Smooth muscle cell (in vitro differentiated cells): ENCODE measurements at regions not wholly inside any gene's neighbourhood (a gene's known extent, or its start where the extent isn't known, plus 50 kb on each side); places are given as distances from the start of the nearest gene placed in this dataset.

ENCODE experiments used
- DNase-seq: peaks from one replicate; lab custom pipeline; 2025; ENCODE audit not compliant: unreplicated experiment; lab: John Stamatoyannopoulos, UW
- H2AFZ ChIP-seq: fragments of 200-600 bp; sonication (generic); 2 replicates; pipeline ENCODE4 v1.6.0; 2016; ENCODE audit warnings: antibody characterized with exemption, low read depth, mild to moderate bottlenecking
- H3F3A ChIP-seq: fragments of 200-600 bp; sonication (generic); 2 replicates; pipeline ENCODE4 v1.6.0; 2017; ENCODE audit warnings: antibody characterized with exemption, low read depth
- H3K27ac ChIP-seq: fragments of 200-600 bp; sonication (generic); 2 replicates; pipeline ENCODE4 v1.5.1; 2016; ENCODE audit warnings: low read depth, mild to moderate bottlenecking
- H3K27me3 ChIP-seq: fragments of 200-600 bp; sonication (generic); 2 replicates; pipeline ENCODE4 v1.6.1; 2016; ENCODE audit warnings: low read depth, mild to moderate bottlenecking
- H3K36me3 ChIP-seq: fragments of 200-600 bp; sonication (generic); 2 replicates; pipeline ENCODE4 v1.5.1; 2016; ENCODE audit warnings: low read depth
- H3K4me1 ChIP-seq: fragments of 200-600 bp; sonication (generic); 2 replicates; pipeline ENCODE4 v1.5.1; 2016; ENCODE audit warnings: low read depth
- H3K4me2 ChIP-seq: fragments of 200-600 bp; sonication (generic); 2 replicates; pipeline ENCODE4 v1.6.0; 2016; ENCODE audit warnings: mild to moderate bottlenecking
- H3K4me3 ChIP-seq: fragments of 200-600 bp; sonication (generic); 2 replicates; pipeline ENCODE4 v1.5.1; 2016; ENCODE audit warnings: mild to moderate bottlenecking
- H3K79me2 ChIP-seq: fragments of 200-600 bp; sonication (generic); 2 replicates; pipeline ENCODE4 v1.6.0; 2016; ENCODE audit warnings: low read depth, mild to moderate bottlenecking
- H3K9ac ChIP-seq: fragments of 200-600 bp; sonication (generic); 2 replicates; pipeline ENCODE4 v1.6.0; 2016; ENCODE audit warnings: low read depth
- H3K9me3 ChIP-seq: fragments of 200-600 bp; sonication (generic); replicated peaks from 2 replicates; pipeline ENCODE4 v1.5.1; 2016; ENCODE audit warnings: low read depth
- H4K20me1 ChIP-seq: fragments of 200-600 bp; sonication (generic); 2 replicates; pipeline ENCODE4 v1.6.0; 2016; ENCODE audit warnings: low read depth
- WGBS: methylation state at CpG from one replicate; pipeline ENCODE4 v1.1.7; 2016; ENCODE audit warnings: low lambda C conversion rate; 5-methylcytosine and 5-hydroxymethylcytosine counted together
- TF ChIP-seq, protein P1 (sequence below): fragments of 200-600 bp; sonication (generic); IDR thresholded peaks from 2 replicates; pipeline ENCODE4 v1.5.1; 2017; ENCODE audit warnings: borderline replicate concordance, mild to moderate bottlenecking, antibody characterized with exemption; ENCODE audit not compliant: insufficient read depth, poor library complexity, severe bottlenecking

DNA sequence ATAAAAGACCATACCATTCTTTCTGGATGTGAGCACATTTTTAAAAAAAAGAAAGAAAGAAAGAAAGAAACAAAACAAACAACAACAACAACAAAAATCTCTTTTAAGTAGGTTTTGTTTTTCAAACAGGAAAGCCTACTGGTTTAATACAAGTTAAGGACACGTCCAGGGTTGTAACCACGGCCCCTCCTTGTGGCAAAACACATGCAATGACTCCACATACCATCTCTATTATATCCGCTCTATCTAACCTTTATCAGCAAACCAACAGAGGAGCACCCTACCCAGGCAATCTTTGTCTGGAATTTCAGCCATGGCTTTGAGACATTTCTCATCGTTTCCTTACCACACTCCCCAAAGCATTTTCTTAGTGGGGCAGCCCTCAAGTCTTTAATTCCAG is 360.5 kb upstream of the TMPO start:
- Histone ChIP-seq H3K4me2 (peak overlapping the region; percentile 62), H3K4me1 (peaks cover 18% of the 10 kb centered on the region), H4K20me1 (no peaks in the 10 kb centered on the region), H3K27ac (no peak overlapping the region), H3F3A (no peaks in the 10 kb centered on the region), H3K79me2 (no peaks in the 10 kb centered on the region), H3K4me3 (no peak overlapping the region), H3K9ac (peak overlapping the region; percentile 37), H3K27me3 (no peaks in the 10 kb centered on the region), H3K9me3 (no peaks in the 10 kb centered on the region), H2AFZ (peak overlapping the region; percentile 57), H3K36me3 (no peaks in the 10 kb centered on the region)
- TF ChIP-seq, protein P1, sequence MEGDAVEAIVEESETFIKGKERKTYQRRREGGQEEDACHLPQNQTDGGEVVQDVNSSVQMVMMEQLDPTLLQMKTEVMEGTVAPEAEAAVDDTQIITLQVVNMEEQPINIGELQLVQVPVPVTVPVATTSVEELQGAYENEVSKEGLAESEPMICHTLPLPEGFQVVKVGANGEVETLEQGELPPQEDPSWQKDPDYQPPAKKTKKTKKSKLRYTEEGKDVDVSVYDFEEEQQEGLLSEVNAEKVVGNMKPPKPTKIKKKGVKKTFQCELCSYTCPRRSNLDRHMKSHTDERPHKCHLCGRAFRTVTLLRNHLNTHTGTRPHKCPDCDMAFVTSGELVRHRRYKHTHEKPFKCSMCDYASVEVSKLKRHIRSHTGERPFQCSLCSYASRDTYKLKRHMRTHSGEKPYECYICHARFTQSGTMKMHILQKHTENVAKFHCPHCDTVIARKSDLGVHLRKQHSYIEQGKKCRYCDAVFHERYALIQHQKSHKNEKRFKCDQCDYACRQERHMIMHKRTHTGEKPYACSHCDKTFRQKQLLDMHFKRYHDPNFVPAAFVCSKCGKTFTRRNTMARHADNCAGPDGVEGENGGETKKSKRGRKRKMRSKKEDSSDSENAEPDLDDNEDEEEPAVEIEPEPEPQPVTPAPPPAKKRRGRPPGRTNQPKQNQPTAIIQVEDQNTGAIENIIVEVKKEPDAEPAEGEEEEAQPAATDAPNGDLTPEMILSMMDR, result peak; percentile 37
- WGBS, result 13% methylated on average over 4 of the region's 4 CpGs
- DNase-seq, result no peak

DNA sequence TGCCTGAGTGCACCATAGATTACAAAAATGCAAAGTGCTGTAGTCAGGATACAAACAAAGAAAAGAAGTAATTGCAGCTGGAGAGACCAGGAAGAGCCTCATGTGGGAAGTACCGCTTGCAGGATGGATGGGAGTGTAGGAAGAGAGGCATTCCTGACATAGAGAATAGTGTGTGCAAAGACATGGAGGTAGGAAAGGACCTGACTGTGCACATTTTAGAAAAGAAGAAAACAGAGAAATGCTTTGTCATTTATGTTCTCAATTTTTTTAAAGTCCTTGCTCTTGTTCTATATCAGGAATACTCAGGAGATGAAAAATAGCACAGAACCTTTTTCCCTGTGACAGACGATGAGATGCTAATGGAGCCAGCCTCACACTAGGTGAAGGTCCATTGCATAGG is 358.7 kb upstream of the TMPO start:
- Histone ChIP-seq H4K20me1 (no peaks in the 10 kb centered on the region), H3F3A (no peaks in the 10 kb centered on the region), H3K9ac (no peak overlapping the region), H3K79me2 (no peaks in the 10 kb centered on the region), H3K36me3 (no peaks in the 10 kb centered on the region), H3K4me3 (no peak overlapping the region), H3K27me3 (no peaks in the 10 kb centered on the region), H2AFZ (no peak overlapping the region), H3K9me3 (no peaks in the 10 kb centered on the region), H3K4me2 (no peak overlapping the region), H3K27ac (no peak overlapping the region), H3K4me1 (peaks cover 18% of the 10 kb centered on the region)
- TF ChIP-seq, protein P1, result no peak
- no peak for DNase-seq
- WGBS, result 81% methylated on average over 2 of the region's 2 CpGs

DNA sequence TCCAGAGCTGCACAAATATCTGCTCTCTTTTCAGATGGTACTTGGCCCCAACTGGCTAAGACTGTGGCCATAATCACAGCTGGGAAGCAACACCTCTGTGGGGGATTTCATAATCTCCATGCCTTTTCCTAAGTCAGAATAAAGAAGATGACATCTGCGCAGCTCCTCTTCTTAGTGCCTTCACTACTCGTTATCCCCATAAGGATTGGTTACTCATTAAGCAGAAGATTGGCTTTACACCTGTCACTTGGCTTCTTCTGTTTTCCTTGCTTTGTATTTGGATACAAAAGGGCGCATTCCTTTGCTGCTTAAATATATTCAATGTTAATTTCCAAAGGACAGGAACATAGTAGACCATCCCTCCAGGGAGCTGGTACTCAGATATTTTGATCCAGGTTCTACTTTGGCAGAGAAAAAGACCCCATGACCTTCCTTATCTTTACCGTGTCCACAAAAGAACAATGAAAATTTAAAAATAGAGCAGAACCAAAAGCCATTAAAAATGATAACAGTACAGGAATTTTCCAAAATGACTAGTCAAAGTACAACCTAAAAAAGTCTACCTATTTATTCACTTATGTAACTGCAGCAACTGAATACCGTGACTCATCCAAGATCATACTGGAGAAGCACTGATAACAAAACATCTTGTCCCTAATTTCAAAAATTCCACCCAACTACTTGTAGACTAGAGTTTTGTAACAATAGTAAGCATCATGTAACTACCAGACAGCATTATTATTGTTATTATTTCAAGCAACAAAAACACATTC is 352.3 kb upstream of the TMPO start:
- Histone ChIP-seq H3K36me3 (no peaks in the 10 kb centered on the region), H3K27me3 (no peaks in the 10 kb centered on the region), H3K9me3 (no peaks in the 10 kb centered on the region), H2AFZ (no peak overlapping the region), H3K4me3 (no peak overlapping the region), H3K4me2 (no peak overlapping the region), H3K27ac (no peak overlapping the region), H4K20me1 (no peaks in the 10 kb centered on the region), H3F3A (no peaks in the 10 kb centered on the region), H3K4me1 (peaks cover 16% of the 10 kb centered on the region), H3K79me2 (no peaks in the 10 kb centered on the region), H3K9ac (no peak overlapping the region)
- 94% methylated on average over 5 of the region's 5 CpGs for WGBS
- TF ChIP-seq, protein P1, result no peak
- DNase-seq, result no peak

GRCh38 chr12:98172304-98172703 is 343.1 kb upstream of the TMPO start:
- Histone ChIP-seq H3K4me3 (no peak overlapping the region), H3K9me3 (no peaks in the 10 kb centered on the region), H3F3A (no peaks in the 10 kb centered on the region), H4K20me1 (no peaks in the 10 kb centered on the region), H3K36me3 (no peaks in the 10 kb centered on the region), H2AFZ (no peak overlapping the region), H3K27me3 (no peaks in the 10 kb centered on the region), H3K27ac (no peak overlapping the region), H3K4me2 (no peak overlapping the region), H3K9ac (no peak overlapping the region), H3K4me1 (no peaks in the 10 kb centered on the region), H3K79me2 (no peaks in the 10 kb centered on the region)
- TF ChIP-seq, protein P1, result no peak
- 85% methylated on average over 2 of the region's 2 CpGs for WGBS
- DNase-seq, result no peak
